ENCODE measurements at regions not wholly inside any gene's neighbourhood (a gene's known extent, or its start where the extent isn't known, plus 50 kb on each side); places are given as distances from the start of the nearest gene placed in this dataset.

- no peak for TF ChIP-seq ISL1 (CRISPR knock-in tag; IDR thresholded peaks at IDR 0.05)
- no peak for TF ChIP-seq PPARA (CRISPR knock-in tag; IDR thresholded peaks at IDR 0.05; ENCODE audit: borderline replicate concordance)
- no peak for TF ChIP-seq BACH2 (CRISPR knock-in tag; IDR thresholded peaks at IDR 0.05; ENCODE audit: borderline replicate concordance)
- TF ChIP-seq OSR1 (CRISPR knock-in tag; IDR thresholded peaks at IDR 0.05) = no peak
- no peak for TF ChIP-seq TCF4 (CRISPR knock-in tag; IDR thresholded peaks at IDR 0.05; ENCODE audit: borderline replicate concordance)
- TF ChIP-seq CREB5 (CRISPR knock-in tag; IDR thresholded peaks at IDR 0.05; ENCODE audit: low read depth) = no peak
- no peak for TF ChIP-seq CSDC2 (CRISPR knock-in tag; IDR thresholded peaks at IDR 0.05)
- no peak for TF ChIP-seq ESRRG (CRISPR knock-in tag; IDR thresholded peaks at IDR 0.05)
- no peak for TF ChIP-seq ZNF565 (CRISPR knock-in tag; conservative IDR thresholded peaks at IDR 0.05; ENCODE audit: low read depth)
- no peak for TF ChIP-seq TOX (CRISPR knock-in tag; IDR thresholded peaks at IDR 0.05; ENCODE audit: borderline replicate concordance)
- TF ChIP-seq ZFP30 (CRISPR knock-in tag; IDR thresholded peaks at IDR 0.05) = no peak
Measured at GRCh38 chr3:117144853-117145252, 435.3 kb downstream of the TUSC7 start.

All from SK-N-SH treated with all-trans-retinoic acid at 6 μM for 48 hours (cell line).